B cell (primary cell): ENCODE measurements at regions not wholly inside any gene's neighbourhood (a gene's known extent, or its start where the extent isn't known, plus 50 kb on each side); places are given as distances from the start of the nearest gene placed in this dataset.

ENCODE experiments used
- ATAC-seq: fragments of 200-7000 bp; cut with Tn5 transposase; one replicate; pipeline ENCODE4 v1.10.0; 2021; ENCODE audit warnings: low read depth, mild to moderate bottlenecking, moderate number of reproducible peaks, moderate library complexity
- CTCF ChIA-PET: fragments of 350-600 bp; sonication (Branson Sonifier 250); formaldehyde crosslinking; loops from one replicate; lab custom pipeline; 2021; ENCODE audit warnings: antibody characterized with exemption, inconsistent platforms; lab: Charles Lee
- POLR2A ChIA-PET: fragments of 350-600 bp; sonication (Branson Sonifier 250); formaldehyde crosslinking; loops from one replicate; lab custom pipeline; 2021; ENCODE audit warnings: antibody characterized with exemption; lab: Charles Lee
- DNase-seq: peaks from one replicate; pipeline ENCODE4 v3.0.0; 2013
- H2AFZ ChIP-seq: 2 replicates; pipeline ENCODE4 v1.6.1; 2012; ENCODE audit warnings: mild to moderate bottlenecking, low read depth, low read length; ENCODE audit not compliant: insufficient read depth, poor library complexity, severe bottlenecking
- H3K27ac ChIP-seq, 2 donors: 1 replicate in 1 of 2; 2 replicates in 1 of 2; pipeline ENCODE4 v1.5.1; 2012 to 2013; ENCODE audit warnings: low read length in 2 of 2, mild to moderate bottlenecking in 2 of 2, moderate library complexity in 1 of 2
- H3K27me3 ChIP-seq, 4 experiments: fragments of 200-600 bp in 1 of 4; sonication (generic) in 1 of 4; replicated peaks in 1 of 4; 1 replicate in 2 of 4; 2 replicates in 2 of 4; pipeline versions ENCODE4 v1.6.1 to v1.7.0; 2013 to 2016; ENCODE audit warnings: low read length in 3 of 4, mild to moderate bottlenecking in 2 of 4, mixed read lengths in 1 of 4, moderate library complexity in 1 of 4; ENCODE audit not compliant: insufficient read depth in 4 of 4, control insufficient read depth in 3 of 4; ENCODE audit errors: control extremely low read depth in 1 of 4
- H3K36me3 ChIP-seq, 2 experiments: replicated peaks in 1 of 2; 1 replicate in 1 of 2; 2 replicates in 1 of 2; pipeline versions ENCODE4 v1.6.1 to v1.7.1; 2013; ENCODE audit warnings: low read length in 1 of 2; ENCODE audit not compliant: insufficient read depth in 2 of 2, control insufficient read depth in 1 of 2; ENCODE audit errors: control extremely low read depth in 1 of 2, extremely low read depth in 1 of 2
- H3K4me1 ChIP-seq, 2 donors: fragments of 200-600 bp in 1 of 2; sonication (generic) in 1 of 2; 1 replicate in 1 of 2; 2 replicates in 1 of 2; pipeline versions ENCODE4 v1.5.1 to v1.6.1; 2013 to 2017; ENCODE audit warnings: low read length in 2 of 2; ENCODE audit not compliant: control insufficient read depth in 2 of 2, insufficient read depth in 2 of 2
- H3K4me2 ChIP-seq: replicated peaks from 2 replicates; pipeline ENCODE3; 2012; ENCODE audit warnings: mild to moderate bottlenecking, low read depth, low read length; ENCODE audit not compliant: poor library complexity, severe bottlenecking
- H3K4me3 ChIP-seq, 5 experiments: fragments of 200-600 bp in 1 of 5; sonication (generic) in 1 of 5; 1 replicate in 3 of 5; 2 replicates in 2 of 5; pipeline versions ENCODE4 v1.5.1 to v1.7.0; 2011 to 2016; ENCODE audit warnings: low read length in 4 of 5, mild to moderate bottlenecking in 4 of 5, low read depth in 2 of 5, control low read depth in 1 of 5, moderate library complexity in 1 of 5; ENCODE audit not compliant: insufficient read depth in 1 of 5; ENCODE audit errors: control extremely low read depth in 1 of 5, extremely low read depth in 1 of 5
- H3K79me2 ChIP-seq: fragments of 200-600 bp; sonication (generic); one replicate; pipeline ENCODE4 v1.6.0; 2016; ENCODE audit warnings: low read length; ENCODE audit not compliant: control insufficient read depth, insufficient read depth
- H3K9ac ChIP-seq: fragments of 200-600 bp; sonication (generic); 2 replicates; pipeline ENCODE4 v1.6.1; 2017; ENCODE audit warnings: mild to moderate bottlenecking, low read length, moderate library complexity
- H3K9me3 ChIP-seq, 3 donors: one replicate each; pipeline versions ENCODE4 v1.6.1 to v1.7.1; 2013; ENCODE audit warnings: low read length in 2 of 3; ENCODE audit not compliant: control insufficient read depth in 2 of 3, insufficient read depth in 1 of 3; ENCODE audit errors: control extremely low read depth in 1 of 3
- H4K20me1 ChIP-seq: 2 replicates; pipeline ENCODE4 v1.6.0; 2012; ENCODE audit warnings: mild to moderate bottlenecking, low read length; ENCODE audit not compliant: insufficient read depth, control insufficient read depth, poor library complexity, severe bottlenecking
- H3K27ac Mint-ChIP-seq: one replicate; pipeline ENCODE4 v1.8.0; 2021; ENCODE audit warnings: mixed read lengths
- H3K27me3 Mint-ChIP-seq: one replicate; pipeline ENCODE4 v1.8.0; 2021; ENCODE audit warnings: mixed read lengths
- H3K4me1 Mint-ChIP-seq: one replicate; pipeline ENCODE4 v1.8.0; 2021; ENCODE audit warnings: mixed read lengths
- H3K4me3 Mint-ChIP-seq: one replicate; pipeline ENCODE4 v1.8.0; 2021; ENCODE audit warnings: mixed read lengths
- H3K9me3 Mint-ChIP-seq: one replicate; pipeline ENCODE4 v1.8.0; 2022; ENCODE audit warnings: mixed read lengths; ENCODE audit not compliant: insufficient read depth
- CTCF ChIP-seq: fragments of 200-600 bp; IDR thresholded peaks from one replicate; pipeline ENCODE4 v1.8.0; 2022; ENCODE audit warnings: antibody characterized with exemption, mild to moderate bottlenecking
- EZH2 ChIP-seq: IDR thresholded peaks from 2 replicates; pipeline ENCODE4 v1.6.1; 2012; ENCODE audit warnings: borderline replicate concordance, low read depth, mild to moderate bottlenecking, moderate library complexity, low read length; ENCODE audit not compliant: insufficient read depth, poor library complexity, severe bottlenecking
- WGBS: methylation state at CpG from one replicate; pipeline ENCODE4 v1.1.5; 2013; ENCODE audit warnings: missing lambda C conversion rate; ENCODE audit not compliant: insufficient coverage; 5-methylcytosine and 5-hydroxymethylcytosine counted together
- intact Hi-C: fragments of 100-400 bp; cut with micrococcal nuclease; formaldehyde crosslinking; loops from one replicate; pipeline ENCODE4 v1.10.0; 2022

- H2AFZ ChIP-seq = peak overlapping the region; percentile 1
- Mint-ChIP-seq H3K4me3 (no peak overlapping the region), H3K27ac (no peak overlapping the region), H3K4me1 (peaks cover 14% of the 10 kb centered on the region), H3K9me3 (peaks cover 5% of the 10 kb centered on the region), H3K27me3 (no peaks in the 10 kb centered on the region)
- H3K9me3 ChIP-seq = no peaks in the 10 kb centered on the region
- H3K36me3 ChIP-seq = no peaks in the 10 kb centered on the region
- 80% methylated on average over 1 of the region's 1 CpG for WGBS
- DNase-seq = no peak
- TF ChIP-seq CTCF = no peak
- TF ChIP-seq EZH2 = no peak
- intact Hi-C loops = no loop called here
- ATAC-seq = no peak
- ChIA-PET CTCF (no interaction called here), POLR2A (no interaction called here)
- peaks cover 3 to 4% of the 10 kb centered on the region in 2 donors for H3K4me1 ChIP-seq
- H4K20me1 ChIP-seq = no peaks in the 10 kb centered on the region
- no peak overlapping the region for H3K9ac ChIP-seq
- H3K79me2 ChIP-seq = no peaks in the 10 kb centered on the region
- no peak overlapping the region for H3K4me3 ChIP-seq
- H3K27ac ChIP-seq = no peak overlapping the region
- H3K27me3 ChIP-seq = no peaks in the 10 kb centered on the region
- peak overlapping the region; percentile 20 for H3K4me2 ChIP-seq
Measured at GRCh38 chr3:23062982-23063381, 140.1 kb upstream of the UBE2E2 start.

- H3K27ac ChIP-seq = no peak overlapping the region
- TF ChIP-seq CTCF (no peak), EZH2 (no peak)
- DNase-seq (no peak), ATAC-seq (no peak)
- no peaks in the 10 kb centered on the region for H3K36me3 ChIP-seq
- no peaks in the 10 kb centered on the region for H4K20me1 ChIP-seq
- peaks cover 0 to 18% (median 0%) of the 10 kb centered on the region in 3 donors for H3K9me3 ChIP-seq
- CTCF ChIA-PET = no interaction called here
- Mint-ChIP-seq H3K27ac (no peak overlapping the region), H3K4me3 (no peak overlapping the region), H3K27me3 (no peaks in the 10 kb centered on the region), H3K9me3 (no peaks in the 10 kb centered on the region), H3K4me1 (peaks cover 40% of the 10 kb centered on the region)
- H3K4me2 ChIP-seq = no peak overlapping the region
- H3K79me2 ChIP-seq = no peaks in the 10 kb centered on the region
- no peak overlapping the region for H2AFZ ChIP-seq
- intact Hi-C loops = no loop called here
- H3K4me1 ChIP-seq = peaks cover 26 to 31% of the 10 kb centered on the region in 2 donors
- POLR2A ChIA-PET = no interaction called here
- no peaks in the 10 kb centered on the region for H3K27me3 ChIP-seq
- H3K9ac ChIP-seq = no peak overlapping the region
- H3K4me3 ChIP-seq = no peak overlapping the region
Measured at GRCh38 chr3:23067116-23067515, 136.0 kb upstream of the UBE2E2 start.
